Mucosa of descending colon (tissue), 3 donors: ENCODE measurements at regions not wholly inside any gene's neighbourhood (a gene's known extent, or its start where the extent isn't known, plus 50 kb on each side); places are given as distances from the start of the nearest gene placed in this dataset.

ENCODE experiments used
- ATAC-seq: fragments of 200-7000 bp; cut with Tn5 transposase; one replicate; pipeline ENCODE4 v1.9.1; 2020; ENCODE audit warnings: mild to moderate bottlenecking, moderate library complexity
- DNase-seq, 3 donors: peaks; one replicate each; pipeline ENCODE4 v3.0.0-alpha.2; 2020
- H3K36me3 ChIP-seq: fragments of 200-600 bp; one replicate; pipeline ENCODE4 v1.8.0; 2021; ENCODE audit warnings: low read depth, mild to moderate bottlenecking
- H3K4me1 ChIP-seq: fragments of 200-600 bp; one replicate; pipeline ENCODE4 v1.8.0; 2021; ENCODE audit warnings: low read depth, mild to moderate bottlenecking
- H3K4me3 ChIP-seq: fragments of 200-600 bp; one replicate; pipeline ENCODE4 v1.8.0; 2021; ENCODE audit warnings: mild to moderate bottlenecking
- H3K9me3 ChIP-seq: fragments of 200-600 bp; one replicate; pipeline ENCODE4 v1.8.0; 2021; ENCODE audit warnings: mild to moderate bottlenecking
- intact Hi-C, 2 donors: fragments of 100-400 bp; cut with DNase I in 1 of 2; cut with micrococcal nuclease in 1 of 2; formaldehyde crosslinking; loops; one replicate each; pipeline versions ENCODE4 v1.11.0 to v1.11.1; 2022; cut with DNase I, micrococcal nuclease
- TF ChIP-seq, protein P1 (sequence below): fragments of 200-600 bp; IDR thresholded peaks from one replicate; pipeline ENCODE4 v1.8.0; 2022; ENCODE audit warnings: antibody characterized with exemption, mild to moderate bottlenecking
- donor health status: DM: no; HTN: no; CAD: no; lungs with moderate emphysema.
- donor health status: DM: no; HTN: no; CAD: no.
- donor health status: DM: no; HTN: yes; CAD: no.

DNA sequence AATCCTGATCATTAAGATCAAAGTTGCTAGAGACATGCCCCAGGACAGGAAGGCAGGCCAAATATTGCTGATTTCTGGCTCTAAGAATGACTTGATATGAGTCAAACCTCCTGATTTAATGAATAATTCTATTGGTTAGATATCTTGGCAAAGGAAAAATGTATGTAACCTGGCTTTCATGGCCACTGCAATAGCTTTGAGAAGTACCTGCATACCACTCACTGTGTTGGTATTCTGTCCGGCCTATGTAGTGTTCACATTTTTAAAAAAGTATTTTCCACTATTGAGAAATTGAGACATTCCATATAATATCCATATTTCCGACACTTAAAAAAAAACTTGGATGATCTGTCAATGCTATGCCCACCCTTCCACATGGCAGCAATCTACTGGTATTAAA, 283.1 kb upstream of the SOX5 start:
- Histone ChIP-seq H3K4me3 (no peak overlapping the region), H3K9me3 (no peaks in the 10 kb centered on the region), H3K4me1 (no peaks in the 10 kb centered on the region), H3K36me3 (no peaks in the 10 kb centered on the region)
- intact Hi-C loops = no loop called here
- ATAC-seq = no peak
- TF ChIP-seq, protein P1, sequence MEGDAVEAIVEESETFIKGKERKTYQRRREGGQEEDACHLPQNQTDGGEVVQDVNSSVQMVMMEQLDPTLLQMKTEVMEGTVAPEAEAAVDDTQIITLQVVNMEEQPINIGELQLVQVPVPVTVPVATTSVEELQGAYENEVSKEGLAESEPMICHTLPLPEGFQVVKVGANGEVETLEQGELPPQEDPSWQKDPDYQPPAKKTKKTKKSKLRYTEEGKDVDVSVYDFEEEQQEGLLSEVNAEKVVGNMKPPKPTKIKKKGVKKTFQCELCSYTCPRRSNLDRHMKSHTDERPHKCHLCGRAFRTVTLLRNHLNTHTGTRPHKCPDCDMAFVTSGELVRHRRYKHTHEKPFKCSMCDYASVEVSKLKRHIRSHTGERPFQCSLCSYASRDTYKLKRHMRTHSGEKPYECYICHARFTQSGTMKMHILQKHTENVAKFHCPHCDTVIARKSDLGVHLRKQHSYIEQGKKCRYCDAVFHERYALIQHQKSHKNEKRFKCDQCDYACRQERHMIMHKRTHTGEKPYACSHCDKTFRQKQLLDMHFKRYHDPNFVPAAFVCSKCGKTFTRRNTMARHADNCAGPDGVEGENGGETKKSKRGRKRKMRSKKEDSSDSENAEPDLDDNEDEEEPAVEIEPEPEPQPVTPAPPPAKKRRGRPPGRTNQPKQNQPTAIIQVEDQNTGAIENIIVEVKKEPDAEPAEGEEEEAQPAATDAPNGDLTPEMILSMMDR = no peak
- no peak for DNase-seq

DNA sequence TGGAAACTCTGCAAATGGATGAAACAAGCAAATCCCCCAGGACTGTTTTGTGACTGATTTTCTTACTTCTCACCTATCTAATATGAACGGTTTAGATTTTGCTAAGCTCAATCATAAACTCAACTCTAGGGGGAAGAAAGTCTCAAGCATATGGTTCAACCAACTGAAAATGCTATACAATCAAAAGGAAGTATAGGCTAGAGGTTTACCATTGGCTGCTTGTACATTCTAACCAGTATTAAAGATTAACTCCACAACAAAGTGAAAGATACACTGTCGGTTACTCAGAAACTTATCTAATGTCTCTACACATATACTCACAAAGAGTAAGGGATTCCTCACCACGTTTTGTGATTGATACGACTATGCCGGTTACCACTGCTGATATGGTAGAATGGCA, 281.8 kb upstream of the SOX5 start:
- Histone ChIP-seq H3K4me3 (no peak overlapping the region), H3K9me3 (no peaks in the 10 kb centered on the region), H3K36me3 (no peaks in the 10 kb centered on the region), H3K4me1 (no peaks in the 10 kb centered on the region)
- TF ChIP-seq, protein P1 = no peak
- intact Hi-C loops = no loop called here
- ATAC-seq (no peak), DNase-seq (no peak)

- ATAC-seq = no peak
- no peak for DNase-seq
- Histone ChIP-seq H3K9me3 (no peaks in the 10 kb centered on the region), H3K4me1 (no peaks in the 10 kb centered on the region), H3K36me3 (no peaks in the 10 kb centered on the region), H3K4me3 (no peak overlapping the region)
- TF ChIP-seq, protein P1 = no peak
- intact Hi-C loops = no loop called here
These were observed 280.7 kb upstream of the SOX5 start for GRCh38 chr12:24230061-24230701.

DNA sequence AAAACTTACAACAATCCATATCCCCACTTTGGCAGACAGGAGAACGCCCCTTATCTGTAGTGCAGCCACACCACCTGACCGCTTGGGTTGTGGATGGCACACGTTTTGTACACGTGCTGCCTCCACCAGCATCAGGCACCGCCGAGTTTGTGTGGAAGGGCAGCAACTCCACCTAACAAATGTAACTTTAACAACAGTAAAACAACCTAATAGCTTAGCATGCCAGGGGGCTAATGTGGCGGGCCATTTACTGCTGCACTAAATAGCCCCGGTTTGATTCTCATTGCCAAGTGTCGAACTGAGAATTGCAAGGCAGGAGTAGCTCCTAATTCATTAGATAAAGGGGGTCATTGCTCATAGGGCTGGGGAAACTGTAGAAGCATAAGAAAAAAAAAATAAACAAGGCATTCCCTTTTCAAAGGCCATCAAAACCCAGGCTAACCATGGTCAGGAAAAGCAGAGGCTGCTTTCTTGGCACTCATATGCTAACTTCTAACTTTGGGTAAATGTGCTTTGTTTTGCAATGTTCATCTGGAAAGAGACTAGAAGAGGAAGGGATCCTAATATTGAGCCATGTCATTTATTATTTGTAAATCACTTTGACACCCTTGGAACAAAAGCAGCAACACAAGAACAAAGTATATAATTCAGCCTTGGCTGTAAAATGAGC, 279.7 kb upstream of the SOX5 start:
- intact Hi-C loops = no loop called here
- no peaks in the 10 kb centered on the region for H3K36me3 ChIP-seq
- H3K9me3 ChIP-seq = no peaks in the 10 kb centered on the region
- no peak for DNase-seq
- no peak for ATAC-seq
- H3K4me3 ChIP-seq = no peak overlapping the region
- TF ChIP-seq, protein P1 = no peak
- H3K4me1 ChIP-seq = no peaks in the 10 kb centered on the region

DNA sequence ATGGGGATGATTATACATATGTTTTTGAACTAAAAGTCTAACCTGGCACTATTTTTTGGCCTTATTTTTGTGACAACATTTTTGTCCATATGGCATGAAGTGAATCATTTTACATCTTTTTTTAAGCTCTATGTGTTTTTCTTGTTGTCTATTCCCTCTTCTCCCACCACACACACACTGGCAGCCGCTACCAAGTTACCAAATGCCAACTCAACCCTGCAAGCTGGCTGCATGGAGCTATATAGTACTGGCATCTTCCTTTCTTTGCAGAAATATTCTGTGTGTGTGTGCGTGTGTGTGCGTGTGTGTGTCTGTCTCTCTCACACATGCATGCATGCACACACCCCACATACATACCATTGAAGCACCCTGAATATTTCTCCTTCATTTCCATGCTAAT, 278.9 kb upstream of the SOX5 start:
- ATAC-seq (no peak), DNase-seq (no peak)
- H3K9me3 ChIP-seq = no peaks in the 10 kb centered on the region

More for the DNA sequence above, 278.9 kb upstream of the SOX5 start:
- no peaks in the 10 kb centered on the region for H3K36me3 ChIP-seq
- intact Hi-C loops = no loop called here
- no peak overlapping the region for H3K4me3 ChIP-seq
- no peaks in the 10 kb centered on the region for H3K4me1 ChIP-seq
- TF ChIP-seq, protein P1 = no peak
